ENCODE measurements at regions not wholly inside any gene's neighbourhood (a gene's known extent, or its start where the extent isn't known, plus 50 kb on each side); places are given as distances from the start of the nearest gene placed in this dataset.
A peak's percentile ranks its signal among the peaks of the same experiment; 100 is the strongest.

DNA sequence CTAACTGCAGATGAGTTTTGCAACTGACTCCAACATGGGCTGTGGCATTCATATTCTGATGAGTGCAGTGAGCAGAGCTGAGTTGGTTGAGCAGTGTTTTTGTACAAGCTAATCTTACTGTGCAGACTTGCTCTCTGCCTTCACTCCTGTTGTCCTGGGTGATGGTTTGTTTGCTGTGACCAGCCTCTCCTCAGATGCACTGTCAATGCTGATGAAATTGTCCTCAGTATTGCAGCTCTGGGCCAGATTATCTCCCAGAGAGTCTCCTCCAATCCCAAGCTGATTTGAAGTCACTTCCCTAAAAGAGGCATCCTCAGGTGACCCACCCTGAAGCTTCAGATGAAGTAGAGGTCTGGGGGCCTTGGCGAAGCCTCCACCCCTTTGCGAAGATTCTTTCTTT lies 581.8 kb downstream of the ACTL7B start:
- H3K4me3 Mint-ChIP-seq (ENCODE audit: unreplicated experiment) = no peak overlapping the region
- TF ChIP-seq, protein P1, sequence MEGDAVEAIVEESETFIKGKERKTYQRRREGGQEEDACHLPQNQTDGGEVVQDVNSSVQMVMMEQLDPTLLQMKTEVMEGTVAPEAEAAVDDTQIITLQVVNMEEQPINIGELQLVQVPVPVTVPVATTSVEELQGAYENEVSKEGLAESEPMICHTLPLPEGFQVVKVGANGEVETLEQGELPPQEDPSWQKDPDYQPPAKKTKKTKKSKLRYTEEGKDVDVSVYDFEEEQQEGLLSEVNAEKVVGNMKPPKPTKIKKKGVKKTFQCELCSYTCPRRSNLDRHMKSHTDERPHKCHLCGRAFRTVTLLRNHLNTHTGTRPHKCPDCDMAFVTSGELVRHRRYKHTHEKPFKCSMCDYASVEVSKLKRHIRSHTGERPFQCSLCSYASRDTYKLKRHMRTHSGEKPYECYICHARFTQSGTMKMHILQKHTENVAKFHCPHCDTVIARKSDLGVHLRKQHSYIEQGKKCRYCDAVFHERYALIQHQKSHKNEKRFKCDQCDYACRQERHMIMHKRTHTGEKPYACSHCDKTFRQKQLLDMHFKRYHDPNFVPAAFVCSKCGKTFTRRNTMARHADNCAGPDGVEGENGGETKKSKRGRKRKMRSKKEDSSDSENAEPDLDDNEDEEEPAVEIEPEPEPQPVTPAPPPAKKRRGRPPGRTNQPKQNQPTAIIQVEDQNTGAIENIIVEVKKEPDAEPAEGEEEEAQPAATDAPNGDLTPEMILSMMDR (IDR thresholded peaks at IDR 0.05) = no peak

GRCh38 chr9:108272349-108272899 lies 583.4 kb downstream of the ACTL7B start:
- no peaks in the 10 kb centered on the region for H3K36me3 Mint-ChIP-seq (ENCODE audit: unreplicated experiment)
- peaks cover 6% of the 10 kb centered on the region for H3K9me3 Mint-ChIP-seq (ENCODE audit: unreplicated experiment)
- no peak for DNase-seq (ENCODE audit: extremely low spot score, unreplicated experiment)
- TF ChIP-seq, protein P1 (IDR thresholded peaks at IDR 0.05) = peak; percentile 73
- H3K27me3 Mint-ChIP-seq (ENCODE audit: unreplicated experiment) = no peaks in the 10 kb centered on the region
- peak overlapping the region; percentile 98 for H3K27ac Mint-ChIP-seq (ENCODE audit: unreplicated experiment)
- peaks cover 28% of the 10 kb centered on the region for H3K4me1 Mint-ChIP-seq (ENCODE audit: unreplicated experiment)
- peak overlapping the region; percentile 61 for H3K4me3 Mint-ChIP-seq (ENCODE audit: unreplicated experiment)

More for the DNA sequence above, 581.8 kb downstream of the ACTL7B start:
- no peak overlapping the region for H3K27ac Mint-ChIP-seq (ENCODE audit: unreplicated experiment)
- H3K27me3 Mint-ChIP-seq (ENCODE audit: unreplicated experiment) = no peaks in the 10 kb centered on the region
- H3K9me3 Mint-ChIP-seq (ENCODE audit: unreplicated experiment) = peaks cover 6% of the 10 kb centered on the region
- H3K36me3 Mint-ChIP-seq (ENCODE audit: unreplicated experiment) = no peaks in the 10 kb centered on the region
- no peak for DNase-seq (ENCODE audit: extremely low spot score, unreplicated experiment)
- peaks cover 35% of the 10 kb centered on the region for H3K4me1 Mint-ChIP-seq (ENCODE audit: unreplicated experiment)

- peak overlapping the region; percentile 61 for H3K4me3 Mint-ChIP-seq (ENCODE audit: unreplicated experiment)
- no peak for DNase-seq (ENCODE audit: extremely low spot score, unreplicated experiment)
These were observed 584.0 kb downstream of the ACTL7B start for GRCh38 chr9:108271646-108272348.

DNA sequence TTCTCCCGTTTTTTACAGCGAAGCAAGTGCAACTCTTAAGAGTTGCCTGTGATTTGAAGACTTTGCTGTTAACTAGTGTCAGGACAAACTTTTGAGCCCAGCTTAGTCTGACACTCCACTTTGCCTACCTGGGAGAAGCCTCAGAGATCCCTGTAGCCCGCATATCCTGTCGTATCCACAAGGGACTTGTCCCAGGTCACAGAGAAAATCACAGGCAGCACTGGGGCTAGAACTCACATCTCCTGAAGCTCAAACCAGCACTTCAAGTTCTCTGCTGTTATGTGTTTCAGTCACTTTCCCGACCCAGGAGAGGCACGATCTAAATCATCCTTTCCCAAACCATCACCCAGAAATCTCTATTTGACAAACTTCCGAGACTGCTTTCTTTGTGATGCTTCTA lies 584.5 kb downstream of the ACTL7B start:
- no peak overlapping the region for H3K4me3 Mint-ChIP-seq (ENCODE audit: unreplicated experiment)
- peak overlapping the region; percentile 98 for H3K27ac Mint-ChIP-seq (ENCODE audit: unreplicated experiment)
- no peaks in the 10 kb centered on the region for H3K36me3 Mint-ChIP-seq (ENCODE audit: unreplicated experiment)

More at GRCh38 chr9:108271646-108272348, 584.0 kb downstream of the ACTL7B start:
- peaks cover 11% of the 10 kb centered on the region for H3K9me3 Mint-ChIP-seq (ENCODE audit: unreplicated experiment)
- peaks cover 28% of the 10 kb centered on the region for H3K4me1 Mint-ChIP-seq (ENCODE audit: unreplicated experiment)
- H3K27ac Mint-ChIP-seq (ENCODE audit: unreplicated experiment) = peak overlapping the region; percentile 98
- no peaks in the 10 kb centered on the region for H3K36me3 Mint-ChIP-seq (ENCODE audit: unreplicated experiment)
- TF ChIP-seq, protein P1 (IDR thresholded peaks at IDR 0.05) = no peak
- no peaks in the 10 kb centered on the region for H3K27me3 Mint-ChIP-seq (ENCODE audit: unreplicated experiment)

DNA sequence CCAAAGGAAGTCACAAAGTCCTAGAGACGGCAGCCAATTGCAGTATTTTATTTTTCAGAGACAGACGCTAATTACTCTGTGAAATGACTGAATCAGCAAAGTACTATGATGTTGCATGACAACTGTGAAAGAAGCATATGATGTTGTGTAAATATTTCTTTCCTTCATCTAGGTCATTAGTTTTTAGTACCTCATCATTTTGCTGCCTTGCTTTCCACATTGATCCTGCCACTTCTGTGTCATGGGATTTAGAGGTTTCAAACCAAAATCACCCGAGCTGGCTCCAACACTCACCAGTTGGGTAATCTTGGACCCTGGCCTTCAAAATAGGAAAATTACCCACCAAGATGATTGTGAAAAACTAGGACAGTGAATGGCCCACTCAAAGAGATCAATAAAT lies 585.2 kb downstream of the ACTL7B start:
- no peak for DNase-seq (ENCODE audit: extremely low spot score, unreplicated experiment)
- no peak overlapping the region for H3K4me3 Mint-ChIP-seq (ENCODE audit: unreplicated experiment)
- no peaks in the 10 kb centered on the region for H3K36me3 Mint-ChIP-seq (ENCODE audit: unreplicated experiment)
- TF ChIP-seq, protein P1 (IDR thresholded peaks at IDR 0.05) = no peak
- H3K4me1 Mint-ChIP-seq (ENCODE audit: unreplicated experiment) = peaks cover 28% of the 10 kb centered on the region
- H3K9me3 Mint-ChIP-seq (ENCODE audit: unreplicated experiment) = peaks cover 6% of the 10 kb centered on the region
- no peaks in the 10 kb centered on the region for H3K27me3 Mint-ChIP-seq (ENCODE audit: unreplicated experiment)
- H3K27ac Mint-ChIP-seq (ENCODE audit: unreplicated experiment) = peak overlapping the region; percentile 98

More for the DNA sequence above, 584.5 kb downstream of the ACTL7B start:
- TF ChIP-seq, protein P1 (IDR thresholded peaks at IDR 0.05) = no peak
- DNase-seq (ENCODE audit: extremely low spot score, unreplicated experiment) = no peak
- H3K4me1 Mint-ChIP-seq (ENCODE audit: unreplicated experiment) = peaks cover 28% of the 10 kb centered on the region
- peaks cover 6% of the 10 kb centered on the region for H3K9me3 Mint-ChIP-seq (ENCODE audit: unreplicated experiment)
- no peaks in the 10 kb centered on the region for H3K27me3 Mint-ChIP-seq (ENCODE audit: unreplicated experiment)

Data from osteocyte (in vitro differentiated cells).